Astrocyte of the cerebellum (primary cell): ENCODE measurements at regions not wholly inside any gene's neighbourhood (a gene's known extent, or its start where the extent isn't known, plus 50 kb on each side); places are given as distances from the start of the nearest gene placed in this dataset.

Source experiments
- DNase-seq: peaks from one replicate; pipeline ENCODE4 v3.0.0-alpha.2; 2011; ENCODE audit warnings: low read depth
- H3K4me3 ChIP-seq: 2 replicates; pipeline ENCODE4 v1.5.1; 2011; ENCODE audit warnings: mild to moderate bottlenecking, low read depth, low read length, moderate library complexity
- CTCF ChIP-seq: IDR thresholded peaks from 2 replicates; pipeline ENCODE4 v1.5.1; 2012; ENCODE audit warnings: low read length, low read depth, moderate library complexity, mild to moderate bottlenecking; ENCODE audit errors: missing control alignments
- in situ Hi-C: cut with HindIII; loops from 2 replicates; pipeline ENCODE4 v1.10.0; 2017; ENCODE audit warnings: low sequenced_read_pairs

DNA sequence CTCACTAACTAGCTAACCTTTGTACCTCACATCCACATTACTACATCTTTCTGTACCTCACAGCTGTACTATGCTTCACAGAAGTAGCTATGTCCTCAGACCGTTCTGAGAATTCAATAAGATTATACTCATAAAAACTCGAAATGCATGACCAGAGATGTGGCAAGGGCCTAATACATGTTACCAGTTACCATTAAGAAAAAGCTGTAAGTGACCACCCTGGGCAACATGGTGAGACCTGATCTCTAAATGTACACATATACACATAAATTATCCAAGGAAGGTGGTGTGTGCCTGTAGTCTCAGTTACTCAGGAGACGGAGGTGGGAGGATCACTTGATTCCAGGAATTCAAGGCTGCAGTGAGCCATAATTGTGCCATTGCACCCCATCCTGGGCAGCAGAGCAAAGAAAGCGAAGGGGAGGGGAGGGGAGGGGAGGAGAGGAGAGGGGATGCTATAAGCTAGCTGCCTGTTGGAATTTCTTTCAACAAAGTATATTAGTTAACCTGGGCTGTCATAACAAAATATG is 482.6 kb upstream of the ZNF717 start:
- in situ Hi-C loops, result no loop called here
- no peak for DNase-seq
- no peak overlapping the region for H3K4me3 ChIP-seq
- TF ChIP-seq CTCF, result no peak

- H3K4me3 ChIP-seq, result no peak overlapping the region
- no peak for TF ChIP-seq CTCF
- no peak for DNase-seq
- in situ Hi-C loops, result no loop called here
Observed at GRCh38 chr3:76293856-76294255, 508.5 kb upstream of the ZNF717 start.

GRCh38 chr3:76300746-76301145 is 515.4 kb upstream of the ZNF717 start:
- in situ Hi-C loops, result no loop called here
- no peak for TF ChIP-seq CTCF
- no peak for DNase-seq
- no peak overlapping the region for H3K4me3 ChIP-seq

DNA sequence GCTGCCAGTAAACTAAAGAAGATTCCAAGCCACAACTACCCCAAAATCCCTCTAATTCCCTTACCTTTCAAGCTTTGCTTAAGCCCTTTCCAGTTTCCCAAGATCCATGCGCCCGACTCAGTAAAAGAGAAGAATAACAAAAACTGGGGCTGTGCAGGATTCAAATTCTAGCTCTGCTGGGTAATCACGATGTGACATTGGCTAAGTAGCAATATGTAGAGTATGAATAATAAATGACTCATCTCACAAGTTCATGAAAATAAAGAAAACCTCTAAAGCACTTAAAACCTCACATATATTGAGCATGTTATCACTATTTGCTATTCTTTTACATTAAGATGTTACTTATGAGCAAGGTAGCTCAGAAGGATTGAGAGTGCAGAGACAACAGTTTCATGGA is 522.2 kb upstream of the ZNF717 start:
- no peak for DNase-seq
- in situ Hi-C loops, result no loop called here
- no peak for TF ChIP-seq CTCF
- no peak overlapping the region for H3K4me3 ChIP-seq

DNA sequence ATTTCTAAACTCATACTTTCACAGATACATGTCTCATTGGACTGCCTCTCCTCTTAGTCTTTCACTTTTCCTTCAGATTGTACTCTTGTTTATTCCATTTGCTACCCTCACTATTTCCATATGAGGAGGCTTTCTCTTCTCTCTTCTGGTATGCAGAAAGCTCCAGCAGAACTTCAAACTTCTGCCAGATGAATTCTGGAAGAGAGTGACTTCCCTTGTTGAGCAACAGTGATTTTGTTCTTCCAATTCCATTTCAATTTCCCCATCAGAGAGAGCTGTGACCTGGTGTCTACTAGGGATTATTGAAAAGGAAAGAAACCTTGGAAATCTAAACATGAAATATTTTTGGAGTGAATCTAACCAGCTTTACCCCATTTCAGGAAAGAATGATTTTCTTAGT is 523.2 kb upstream of the ZNF717 start:
- H3K4me3 ChIP-seq, result no peak overlapping the region
- TF ChIP-seq CTCF, result no peak
- in situ Hi-C loops, result no loop called here
- no peak for DNase-seq

GRCh38 chr3:76310089-76310488 is 524.7 kb upstream of the ZNF717 start:
- DNase-seq, result no peak
- in situ Hi-C loops, result no loop called here
- no peak overlapping the region for H3K4me3 ChIP-seq
- TF ChIP-seq CTCF, result no peak

DNA sequence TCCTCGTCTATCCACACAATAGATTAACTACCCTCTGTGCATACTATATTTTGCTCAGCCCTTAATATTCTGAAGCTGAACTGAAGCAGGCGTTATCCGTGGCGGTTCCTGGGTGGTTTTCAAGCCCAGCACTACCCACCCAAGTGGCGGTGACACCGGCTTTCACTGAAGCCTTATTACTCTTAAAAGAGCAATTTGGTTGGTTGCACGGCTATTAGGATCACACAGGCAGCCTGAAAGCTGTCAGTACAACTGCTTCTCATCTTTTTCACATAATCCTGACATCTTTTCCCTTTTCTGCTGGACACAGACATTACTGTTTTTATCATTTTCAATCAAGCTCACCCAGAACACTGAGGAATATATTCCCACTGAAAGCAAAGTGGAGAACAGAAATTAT is 525.3 kb upstream of the ZNF717 start:
- H3K4me3 ChIP-seq, result no peak overlapping the region

More for the DNA sequence above, 525.3 kb upstream of the ZNF717 start:
- TF ChIP-seq CTCF, result no peak
- in situ Hi-C loops, result no loop called here
- no peak for DNase-seq
